Activated CD4-positive, alpha-beta T cell treated with anti-CD3 and anti-CD28 coated beads, Interleukin-2, amount 50 U/mL, for 24 hours (primary cell): ENCODE measurements at regions not wholly inside any gene's neighbourhood (a gene's known extent, or its start where the extent isn't known, plus 50 kb on each side); places are given as distances from the start of the nearest gene placed in this dataset.

Experiments used
- DNase-seq, 2 donors: peaks; one replicate each; pipeline ENCODE4 v3.0.0-alpha.2; 2020; ENCODE audit warnings: low read depth in 1 of 2, low spot score in 1 of 2

- DNase-seq, result no peak
Measured at GRCh38 chr2:83695037-83695436, 764.0 kb downstream of the SUCLG1 start.

- DNase-seq, result no peak
Measured at GRCh38 chr2:83689402-83689801, 769.7 kb downstream of the SUCLG1 start.

GRCh38 chr2:83686863-83687262, 772.2 kb downstream of the SUCLG1 start:
- DNase-seq, result no peak

- DNase-seq, result no peak
Measured at GRCh38 chr2:83674050-83674449, 785.0 kb downstream of the SUCLG1 start.

GRCh38 chr2:83665894-83666293, 793.2 kb downstream of the SUCLG1 start:
- no peak for DNase-seq

- DNase-seq, result no peak
Measured at GRCh38 chr2:83665154-83665553, 793.9 kb downstream of the SUCLG1 start.

- DNase-seq, result no peak
Measured at GRCh38 chr2:83661711-83662110, 797.4 kb downstream of the SUCLG1 start.

- no peak for DNase-seq
Measured at GRCh38 chr2:83654091-83654611, 804.9 kb downstream of the SUCLG1 start.

GRCh38 chr2:83650898-83651297, 808.2 kb downstream of the SUCLG1 start:
- no peak for DNase-seq

GRCh38 chr2:83650161-83650560, 808.9 kb downstream of the SUCLG1 start:
- DNase-seq, result no peak

GRCh38 chr2:83640506-83640905, 818.6 kb downstream of the SUCLG1 start:
- no peak for DNase-seq

- DNase-seq, result no peak
Measured at GRCh38 chr2:83633423-83633822, 825.7 kb downstream of the SUCLG1 start.

GRCh38 chr2:83630351-83630750, 828.7 kb downstream of the SUCLG1 start:
- DNase-seq, result no peak

GRCh38 chr2:83615511-83615910, 843.6 kb downstream of the SUCLG1 start:
- no peak for DNase-seq

- no peak for DNase-seq
Measured at GRCh38 chr2:83613178-83613577, 845.9 kb downstream of the SUCLG1 start.

- DNase-seq, result no peak
Measured at GRCh38 chr2:83602753-83603152, 856.3 kb downstream of the SUCLG1 start.

- no peak for DNase-seq
Measured at GRCh38 chr2:83596592-83597282, 862.3 kb downstream of the SUCLG1 start.

GRCh38 chr2:83595926-83596325, 863.2 kb downstream of the SUCLG1 start:
- no peak for DNase-seq

GRCh38 chr2:83595121-83595690, 863.9 kb downstream of the SUCLG1 start:
- no peak for DNase-seq

GRCh38 chr2:83594241-83595120, 864.6 kb downstream of the SUCLG1 start:
- no peak for DNase-seq

GRCh38 chr2:83587309-83587708, 871.8 kb downstream of the SUCLG1 start:
- no peak for DNase-seq

GRCh38 chr2:83585250-83585649, 873.8 kb downstream of the SUCLG1 start:
- no peak for DNase-seq
